HEK293T (cell line): ENCODE measurements at regions not wholly inside any gene's neighbourhood (a gene's known extent, or its start where the extent isn't known, plus 50 kb on each side); places are given as distances from the start of the nearest gene placed in this dataset.

Source experiments
- BHLHE40 ChIP-seq: fragments of 450-650 bp; IDR thresholded peaks from 2 replicates; pipeline ENCODE4 v1.6.1; 2016; ENCODE audit warnings: mild to moderate bottlenecking, moderate library complexity, borderline replicate concordance
- CTBP1 ChIP-seq: fragments of 450-650 bp; IDR thresholded peaks from 2 replicates; pipeline ENCODE4 v1.6.1; 2016; ENCODE audit warnings: borderline replicate concordance
- ELF4 ChIP-seq: fragments of 450-650 bp; IDR thresholded peaks from 2 replicates; pipeline ENCODE4 v1.6.1; 2017; ENCODE audit warnings: antibody characterized with exemption
- FOXA1 ChIP-seq: fragments of 450-650 bp; IDR thresholded peaks from 2 replicates; pipeline ENCODE4 v1.6.1; 2016; ENCODE audit warnings: mild to moderate bottlenecking
- FOXK2 ChIP-seq: fragments of 450-650 bp; IDR thresholded peaks from 2 replicates; pipeline ENCODE4 v1.6.1; 2016; ENCODE audit warnings: mild to moderate bottlenecking
- HDGF ChIP-seq: fragments of 450-650 bp; IDR thresholded peaks from 2 replicates; pipeline ENCODE4 v1.6.1; 2017; ENCODE audit warnings: antibody characterized with exemption, borderline replicate concordance
- L3MBTL2 ChIP-seq: fragments of 450-650 bp; conservative IDR thresholded peaks from 2 replicates; pipeline ENCODE4 v1.6.1; 2016; ENCODE audit warnings: mild to moderate bottlenecking
- LEF1 ChIP-seq: fragments of 450-650 bp; IDR thresholded peaks from 2 replicates; pipeline ENCODE4 v1.6.1; 2017; ENCODE audit warnings: mild to moderate bottlenecking, borderline replicate concordance
- NFRKB ChIP-seq: fragments of 450-650 bp; IDR thresholded peaks from 2 replicates; pipeline ENCODE4 v1.6.1; 2016; ENCODE audit warnings: mild to moderate bottlenecking, moderate library complexity
- SP1 ChIP-seq: fragments of 450-650 bp; IDR thresholded peaks from 2 replicates; pipeline ENCODE4 v1.6.1; 2017
- SUZ12 ChIP-seq: fragments of 450-650 bp; IDR thresholded peaks from 2 replicates; pipeline ENCODE4 v1.6.1; 2016; ENCODE audit warnings: mild to moderate bottlenecking
- TARDBP ChIP-seq: fragments of 450-650 bp; IDR thresholded peaks from 2 replicates; pipeline ENCODE4 v1.6.1; 2016
- ZNF384 ChIP-seq: fragments of 450-650 bp; IDR thresholded peaks from 2 replicates; pipeline ENCODE4 v1.6.1; 2016
- TF ChIP-seq, protein P1 (sequence below): fragments of 450-650 bp; IDR thresholded peaks from 2 replicates; pipeline ENCODE4 v1.6.1; 2016

DNA sequence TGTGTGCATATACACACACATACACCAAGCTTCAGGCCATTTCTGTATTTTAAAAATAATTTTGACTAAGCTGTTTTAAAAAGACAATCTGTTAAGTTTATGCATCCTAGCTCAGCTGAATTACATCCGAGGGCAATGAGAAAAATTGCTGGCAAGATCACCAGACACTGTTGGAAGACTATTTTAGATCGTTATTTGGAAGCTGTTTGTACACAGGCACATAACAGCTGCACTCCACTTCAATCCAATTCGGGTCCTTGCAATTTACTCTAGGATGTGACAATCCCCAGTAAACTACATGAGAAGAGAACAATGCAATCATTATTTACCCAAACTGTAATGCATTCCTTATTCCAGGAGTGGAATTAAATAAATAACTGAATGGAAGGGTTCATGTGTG, 79.3 kb upstream of the RASA1 start:
- TF ChIP-seq BHLHE40 (no peak), TARDBP (no peak), SUZ12 (no peak), ZNF384 (no peak), HDGF (no peak), SP1 (no peak), NFRKB (no peak), ELF4 (no peak), FOXA1 (no peak), CTBP1 (no peak), L3MBTL2 (no peak), FOXK2 (no peak), LEF1 (no peak)
- TF ChIP-seq, protein P1, sequence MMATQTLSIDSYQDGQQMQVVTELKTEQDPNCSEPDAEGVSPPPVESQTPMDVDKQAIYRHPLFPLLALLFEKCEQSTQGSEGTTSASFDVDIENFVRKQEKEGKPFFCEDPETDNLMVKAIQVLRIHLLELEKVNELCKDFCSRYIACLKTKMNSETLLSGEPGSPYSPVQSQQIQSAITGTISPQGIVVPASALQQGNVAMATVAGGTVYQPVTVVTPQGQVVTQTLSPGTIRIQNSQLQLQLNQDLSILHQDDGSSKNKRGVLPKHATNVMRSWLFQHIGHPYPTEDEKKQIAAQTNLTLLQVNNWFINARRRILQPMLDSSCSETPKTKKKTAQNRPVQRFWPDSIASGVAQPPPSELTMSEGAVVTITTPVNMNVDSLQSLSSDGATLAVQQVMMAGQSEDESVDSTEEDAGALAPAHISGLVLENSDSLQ: no peak
